SU-DHL-6 (cell line): ENCODE measurements at regions not wholly inside any gene's neighbourhood (a gene's known extent, or its start where the extent isn't known, plus 50 kb on each side); places are given as distances from the start of the nearest gene placed in this dataset.

Experiments used
- H2AFZ ChIP-seq: fragments of 200-600 bp; sonication (generic); 2 replicates; pipeline ENCODE4 v1.6.1; 2014; ENCODE audit warnings: low read depth, mild to moderate bottlenecking, moderate library complexity, mixed read lengths, antibody characterized with exemption, low read length; ENCODE audit not compliant: severe bottlenecking
- H3F3A ChIP-seq: fragments of 200-600 bp; shearing (Covaris generic); 2 replicates; pipeline ENCODE4 v1.6.0; 2016; ENCODE audit warnings: antibody characterized with exemption, mild to moderate bottlenecking; ENCODE audit not compliant: insufficient read depth
- H3K27ac ChIP-seq: fragments of 200-600 bp; sonication (generic); 2 replicates; pipeline ENCODE4 v1.5.1; 2016; ENCODE audit warnings: low read depth, mild to moderate bottlenecking, low read length, moderate library complexity, mixed read lengths
- H3K27me3 ChIP-seq: fragments of 200-600 bp; sonication (generic), shearing (Covaris generic); 2 replicates; pipeline ENCODE4 v1.6.0; 2014; ENCODE audit warnings: mild to moderate bottlenecking, low read length
- H3K36me3 ChIP-seq: fragments of 200-600 bp; sonication (generic); 2 replicates; pipeline ENCODE4 v1.6.1; 2014; ENCODE audit warnings: mild to moderate bottlenecking, low read length, mixed read lengths
- H3K4me2 ChIP-seq: fragments of 300-600, 200-600 bp; shearing (Covaris generic), sonication (generic); 2 replicates; pipeline ENCODE4 v1.6.0; 2014; ENCODE audit warnings: low read length, low read depth, mild to moderate bottlenecking; ENCODE audit not compliant: poor library complexity, severe bottlenecking
- H3K4me3 ChIP-seq: fragments of 200-600 bp; sonication (generic); 2 replicates; pipeline ENCODE4 v1.5.1; 2014; ENCODE audit warnings: antibody characterized with exemption, low read length, mild to moderate bottlenecking, mixed read lengths; ENCODE audit not compliant: insufficient read depth, poor library complexity, severe bottlenecking
- H3K79me2 ChIP-seq: fragments of 200-600 bp; sonication (generic); 2 replicates; pipeline ENCODE4 v1.6.1; 2014; ENCODE audit warnings: mild to moderate bottlenecking, low read length, moderate library complexity; ENCODE audit not compliant: insufficient read depth
- H3K9ac ChIP-seq: fragments of 200-600 bp; sonication (generic); 2 replicates; pipeline ENCODE4 v1.7.0; 2014; ENCODE audit warnings: mild to moderate bottlenecking, low read length
- H3K9me2 ChIP-seq: fragments of 200-600 bp; sonication (generic); replicated peaks from 2 replicates; pipeline ENCODE4 v1.6.1; 2014; ENCODE audit warnings: low read length; ENCODE audit not compliant: insufficient read depth
- H3K9me3 ChIP-seq: fragments of 200-600 bp; sonication (generic); 2 replicates; pipeline ENCODE4 v1.6.1; 2014; ENCODE audit warnings: low read length, mixed read lengths; ENCODE audit not compliant: insufficient read depth
- H4K20me1 ChIP-seq: fragments of 200-600 bp; sonication (generic); 2 replicates; pipeline ENCODE4 v1.6.1; 2014; ENCODE audit warnings: low read depth, mild to moderate bottlenecking, antibody characterized with exemption, low read length, moderate library complexity, mixed read lengths
- CTCF ChIP-seq: fragments of 200-600 bp; sonication (generic); IDR thresholded peaks from one replicate; pipeline ENCODE4 v1.5.1; 2017; ENCODE audit warnings: antibody characterized with exemption, mild to moderate bottlenecking, low read length, moderate library complexity; ENCODE audit not compliant: insufficient read depth, poor library complexity, severe bottlenecking
- EZH2phosphoT487 ChIP-seq: fragments of 200-600 bp; sonication (generic), shearing (Covaris generic); conservative IDR thresholded peaks from 2 replicates; pipeline ENCODE4 v1.6.1; 2018; ENCODE audit warnings: mild to moderate bottlenecking, antibody characterized with exemption, low read length, moderate library complexity, mixed read lengths

- Histone ChIP-seq H3K79me2 (no peaks in the 10 kb centered on the region), H3K27ac (no peak overlapping the region), H3K9me2 (no peaks in the 10 kb centered on the region), H4K20me1 (no peaks in the 10 kb centered on the region), H3K9ac (no peak overlapping the region), H3K4me2 (no peak overlapping the region), H2AFZ (no peak overlapping the region), H3K4me3 (no peak overlapping the region), H3K36me3 (no peaks in the 10 kb centered on the region), H3K27me3 (no peaks in the 10 kb centered on the region), H3K9me3 (no peaks in the 10 kb centered on the region), H3F3A (no peaks in the 10 kb centered on the region)
- TF ChIP-seq CTCF: no peak
These were observed 132.3 kb upstream of the MCTP2 start for GRCh38 chr15:94098921-94099573.

DNA sequence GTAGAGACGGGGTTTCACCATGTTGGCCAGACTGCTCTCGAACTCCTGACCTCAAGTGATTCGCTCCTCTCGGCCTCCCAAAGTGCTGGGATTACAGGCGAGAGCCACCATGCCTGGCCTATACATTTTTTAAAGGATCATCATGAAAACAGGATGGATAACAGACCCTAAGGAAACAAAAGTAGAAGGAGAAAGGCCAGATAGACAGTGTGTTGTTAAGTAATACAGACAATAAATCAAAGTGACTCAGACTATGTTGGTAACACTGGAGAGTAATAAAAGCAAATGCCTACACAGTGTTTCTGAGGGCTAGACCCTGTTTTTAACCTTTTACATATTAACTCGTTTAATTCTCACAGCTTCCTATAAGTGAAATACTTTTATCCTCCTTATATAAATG is 133.8 kb upstream of the MCTP2 start:
- Histone ChIP-seq H3K4me2 (no peak overlapping the region), H2AFZ (no peak overlapping the region), H3K9ac (no peak overlapping the region), H4K20me1 (no peaks in the 10 kb centered on the region), H3K9me2 (no peaks in the 10 kb centered on the region), H3K79me2 (no peaks in the 10 kb centered on the region), H3F3A (no peaks in the 10 kb centered on the region), H3K36me3 (no peaks in the 10 kb centered on the region), H3K4me3 (no peak overlapping the region), H3K27ac (no peak overlapping the region), H3K27me3 (no peaks in the 10 kb centered on the region), H3K9me3 (no peaks in the 10 kb centered on the region)
- TF ChIP-seq CTCF (no peak), EZH2phosphoT487 (no peak)

- Histone ChIP-seq H4K20me1 (no peaks in the 10 kb centered on the region), H3K27me3 (no peaks in the 10 kb centered on the region), H3K9ac (no peak overlapping the region), H3K4me2 (no peak overlapping the region), H2AFZ (no peak overlapping the region), H3F3A (no peaks in the 10 kb centered on the region), H3K9me3 (no peaks in the 10 kb centered on the region), H3K4me3 (no peak overlapping the region), H3K9me2 (no peaks in the 10 kb centered on the region), H3K27ac (no peak overlapping the region), H3K79me2 (no peaks in the 10 kb centered on the region), H3K36me3 (no peaks in the 10 kb centered on the region)
- TF ChIP-seq CTCF (no peak), EZH2phosphoT487 (no peak)
These were observed 137.1 kb upstream of the MCTP2 start for GRCh38 chr15:94094310-94094709.
